Ovary (tissue), 3 donors: ENCODE measurements at regions not wholly inside any gene's neighbourhood (a gene's known extent, or its start where the extent isn't known, plus 50 kb on each side); places are given as distances from the start of the nearest gene placed in this dataset.

Source experiments
- CTCF ChIP-seq, 3 donors: fragments of 450-650 bp in 2 of 3; fragments of 200-600 bp in 1 of 3; IDR thresholded peaks; one replicate each; pipeline versions ENCODE4 v1.5.1 to v1.8.0; 2016 to 2022; ENCODE audit warnings: antibody characterized with exemption in 3 of 3, mild to moderate bottlenecking in 1 of 3
- POLR2A ChIP-seq: fragments of 450-650 bp; IDR thresholded peaks from one replicate; pipeline ENCODE4 v1.6.1; 2017; ENCODE audit warnings: antibody characterized with exemption, mild to moderate bottlenecking, moderate library complexity
- donor health status: DM: no; HTN: no; CAD: no.

GRCh38 chr4:14309431-14309830 is 681.9 kb upstream of the BOD1L1 start:
- TF ChIP-seq CTCF (IDR thresholded peaks at IDR 0.05), result no peak
- no peak for TF ChIP-seq POLR2A
